ENCODE measurements at regions not wholly inside any gene's neighbourhood (a gene's known extent, or its start where the extent isn't known, plus 50 kb on each side); places are given as distances from the start of the nearest gene placed in this dataset.
A peak's percentile ranks its signal among the peaks of the same experiment; 100 is the strongest.

DNA sequence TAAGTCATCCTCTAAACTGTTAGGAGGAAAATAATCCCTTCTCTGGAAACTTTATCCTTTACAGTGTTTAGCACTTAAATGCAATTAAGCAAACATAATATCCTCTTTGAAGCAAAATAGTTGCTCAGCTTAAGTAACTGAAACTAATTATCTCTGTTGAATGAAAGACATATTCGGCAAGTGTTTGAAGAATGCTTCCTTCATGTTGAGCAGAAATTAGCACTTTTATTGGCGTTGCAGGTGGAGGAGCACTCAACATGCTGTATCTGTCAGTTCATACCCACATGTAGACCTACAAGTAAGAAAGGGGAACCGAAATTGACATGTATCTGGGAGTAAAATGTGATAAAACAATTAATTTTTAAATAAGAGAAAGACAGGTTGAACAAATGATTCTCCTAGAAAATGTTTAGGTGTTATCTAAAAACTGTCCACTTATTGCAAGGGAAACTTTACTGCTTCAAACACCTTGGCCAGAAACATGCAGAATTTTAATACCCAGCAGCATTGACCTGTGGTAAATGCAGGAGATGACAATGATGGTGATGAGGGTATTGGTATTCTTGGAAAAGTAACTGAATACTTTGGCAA lies 987.0 kb upstream of the MAP3K7 start:
- intact Hi-C loops (cut with micrococcal nuclease), result loop anchor here (10.0 kb wide), 1 partner anchor 139 kb away; no protein-coding TSS in a partner anchor

DNA sequence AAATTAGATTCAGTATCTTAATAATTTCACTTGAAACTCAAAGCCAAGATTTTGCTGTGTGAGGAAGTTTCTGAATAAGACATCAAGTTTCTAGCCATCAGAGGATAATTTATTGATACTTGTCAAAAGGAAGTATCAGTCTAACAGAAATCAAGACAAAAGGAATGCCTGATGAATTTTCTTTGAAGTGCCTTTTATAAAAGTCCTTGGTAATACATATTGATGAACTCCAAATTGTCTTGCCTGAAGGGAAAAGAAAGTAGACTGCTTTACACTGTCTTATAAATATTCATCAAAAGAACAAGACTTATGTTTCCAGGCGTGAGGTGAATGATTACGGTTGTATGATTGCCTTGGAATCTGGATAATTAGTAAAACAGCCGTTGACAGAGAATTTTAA lies 986.0 kb upstream of the MAP3K7 start:
- Histone ChIP-seq H3K79me2 (ENCODE audit: low read length) (no peaks in the 10 kb centered on the region), H2AFZ (ENCODE audit: low read length) (no peak overlapping the region), H3K4me3 (ENCODE audit: low read length) (no peak overlapping the region), H3K4me2 (ENCODE audit: low read length) (no peak overlapping the region), H3K27ac (ENCODE audit: low read length) (no peak overlapping the region), H3K27me3 (ENCODE audit: low read length) (no peaks in the 10 kb centered on the region), H3F3A (ENCODE audit: low read length, unreplicated experiment) (no peaks in the 10 kb centered on the region), H4K20me1 (ENCODE audit: low read length) (no peaks in the 10 kb centered on the region), H3K36me3 (ENCODE audit: low read depth, low read length) (no peaks in the 10 kb centered on the region), H3K9me3 (ENCODE audit: low read length) (no peaks in the 10 kb centered on the region), H3K4me1 (ENCODE audit: insufficient read depth, low read length) (no peaks in the 10 kb centered on the region), H3K9me2 (replicated peaks; ENCODE audit: low read length) (no peaks in the 10 kb centered on the region), H3K9ac (ENCODE audit: low read length) (no peak overlapping the region)
- CTCF ChIA-PET, result no interaction called here
- ATAC-seq, result no peak
- TF ChIP-seq, protein P1, sequence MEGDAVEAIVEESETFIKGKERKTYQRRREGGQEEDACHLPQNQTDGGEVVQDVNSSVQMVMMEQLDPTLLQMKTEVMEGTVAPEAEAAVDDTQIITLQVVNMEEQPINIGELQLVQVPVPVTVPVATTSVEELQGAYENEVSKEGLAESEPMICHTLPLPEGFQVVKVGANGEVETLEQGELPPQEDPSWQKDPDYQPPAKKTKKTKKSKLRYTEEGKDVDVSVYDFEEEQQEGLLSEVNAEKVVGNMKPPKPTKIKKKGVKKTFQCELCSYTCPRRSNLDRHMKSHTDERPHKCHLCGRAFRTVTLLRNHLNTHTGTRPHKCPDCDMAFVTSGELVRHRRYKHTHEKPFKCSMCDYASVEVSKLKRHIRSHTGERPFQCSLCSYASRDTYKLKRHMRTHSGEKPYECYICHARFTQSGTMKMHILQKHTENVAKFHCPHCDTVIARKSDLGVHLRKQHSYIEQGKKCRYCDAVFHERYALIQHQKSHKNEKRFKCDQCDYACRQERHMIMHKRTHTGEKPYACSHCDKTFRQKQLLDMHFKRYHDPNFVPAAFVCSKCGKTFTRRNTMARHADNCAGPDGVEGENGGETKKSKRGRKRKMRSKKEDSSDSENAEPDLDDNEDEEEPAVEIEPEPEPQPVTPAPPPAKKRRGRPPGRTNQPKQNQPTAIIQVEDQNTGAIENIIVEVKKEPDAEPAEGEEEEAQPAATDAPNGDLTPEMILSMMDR (conservative IDR thresholded peaks at IDR 0.05; ENCODE audit: low read depth, low read length), result no peak
- TF ChIP-seq EZH2 (IDR thresholded peaks at IDR 0.05; ENCODE audit: low read length, unreplicated experiment), result no peak
- no peak for TF ChIP-seq EZH2phosphoT487 (IDR thresholded peaks at IDR 0.05; ENCODE audit: borderline replicate concordance, low read length)
- POLR2A ChIA-PET (ENCODE audit: unreplicated experiment), result no interaction called here
- BruUV-seq (replicated peaks), result no TSS peak
- DNase-seq, result no peak
- intact Hi-C loops (cut with micrococcal nuclease), result loop anchor here (10.0 kb wide), 1 partner anchor 138 kb away; no protein-coding TSS in a partner anchor

More for the DNA sequence above, 987.0 kb upstream of the MAP3K7 start:
- Histone ChIP-seq H2AFZ (ENCODE audit: low read length) (no peak overlapping the region), H3K9me3 (ENCODE audit: low read length) (no peaks in the 10 kb centered on the region), H3K4me1 (ENCODE audit: insufficient read depth, low read length) (no peaks in the 10 kb centered on the region), H3K4me2 (ENCODE audit: low read length) (no peak overlapping the region), H3F3A (ENCODE audit: low read length, unreplicated experiment) (no peaks in the 10 kb centered on the region), H3K9ac (ENCODE audit: low read length) (no peak overlapping the region), H3K79me2 (ENCODE audit: low read length) (no peaks in the 10 kb centered on the region), H3K27ac (ENCODE audit: low read length) (no peak overlapping the region), H3K4me3 (ENCODE audit: low read length) (no peak overlapping the region), H4K20me1 (ENCODE audit: low read length) (no peaks in the 10 kb centered on the region), H3K36me3 (ENCODE audit: low read depth, low read length) (no peaks in the 10 kb centered on the region), H3K27me3 (ENCODE audit: low read length) (no peaks in the 10 kb centered on the region), H3K9me2 (replicated peaks; ENCODE audit: low read length) (no peaks in the 10 kb centered on the region)
- DNase-seq (no peak), ATAC-seq (no peak)
- TF ChIP-seq EZH2 (IDR thresholded peaks at IDR 0.05; ENCODE audit: low read length, unreplicated experiment) (no peak), EZH2phosphoT487 (IDR thresholded peaks at IDR 0.05; ENCODE audit: borderline replicate concordance, low read length) (no peak)
- TF ChIP-seq, protein P1 (conservative IDR thresholded peaks at IDR 0.05; ENCODE audit: low read depth, low read length), result no peak
- no TSS peak for BruUV-seq (replicated peaks)
- ChIA-PET POLR2A (ENCODE audit: unreplicated experiment) (no interaction called here), CTCF (no interaction called here)

DNA sequence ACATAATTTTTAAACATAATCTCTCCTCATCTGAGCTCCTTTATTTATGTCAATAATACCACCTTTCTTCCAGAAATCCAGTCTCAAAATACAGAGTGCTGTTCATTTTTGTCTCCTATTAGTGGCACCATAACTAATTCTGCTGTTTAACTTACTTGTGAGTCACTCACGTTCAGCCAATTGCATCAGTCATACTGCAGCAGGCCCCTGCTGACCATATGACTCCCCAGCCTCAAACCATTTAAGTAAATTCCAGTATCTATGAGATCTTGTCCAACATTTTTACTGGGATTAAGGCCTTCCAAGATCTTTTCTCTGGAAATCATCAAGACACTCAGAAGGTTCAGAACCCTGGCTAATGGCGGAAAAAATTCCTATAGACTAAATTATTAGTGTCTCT lies 982.2 kb upstream of the MAP3K7 start:
- Histone ChIP-seq H3K27me3 (ENCODE audit: low read length) (no peaks in the 10 kb centered on the region), H3K4me3 (ENCODE audit: low read length) (no peak overlapping the region), H3K9me3 (ENCODE audit: low read length) (no peaks in the 10 kb centered on the region), H3K9ac (ENCODE audit: low read length) (no peak overlapping the region), H3F3A (ENCODE audit: low read length, unreplicated experiment) (no peaks in the 10 kb centered on the region), H4K20me1 (ENCODE audit: low read length) (no peaks in the 10 kb centered on the region), H3K9me2 (replicated peaks; ENCODE audit: low read length) (no peaks in the 10 kb centered on the region), H3K27ac (ENCODE audit: low read length) (no peak overlapping the region), H2AFZ (ENCODE audit: low read length) (no peak overlapping the region), H3K79me2 (ENCODE audit: low read length) (no peaks in the 10 kb centered on the region), H3K36me3 (ENCODE audit: low read depth, low read length) (no peaks in the 10 kb centered on the region), H3K4me2 (ENCODE audit: low read length) (no peak overlapping the region), H3K4me1 (ENCODE audit: insufficient read depth, low read length) (no peaks in the 10 kb centered on the region; the same call in 1 of the 2 replicates)
- POLR2A ChIA-PET (ENCODE audit: unreplicated experiment), result no interaction called here
- TF ChIP-seq EZH2 (IDR thresholded peaks at IDR 0.05; ENCODE audit: low read length, unreplicated experiment) (no peak), EZH2phosphoT487 (IDR thresholded peaks at IDR 0.05; ENCODE audit: borderline replicate concordance, low read length) (no peak)
- TF ChIP-seq, protein P1 (conservative IDR thresholded peaks at IDR 0.05; ENCODE audit: low read depth, low read length), result no peak
- DNase-seq (peak; percentile 14), ATAC-seq (no peak)
- BruUV-seq (replicated peaks), result no TSS peak
- CTCF ChIA-PET, result no interaction called here
- intact Hi-C loops (cut with micrococcal nuclease), result no loop called here

All from PC-3 (cell line).